ENCODE measurements at regions not wholly inside any gene's neighbourhood (a gene's known extent, or its start where the extent isn't known, plus 50 kb on each side); places are given as distances from the start of the nearest gene placed in this dataset. TPM values are rescaled to one million over a fixed set of nuclear protein-coding genes. Genes with fewer than 3 reads are reported as not detected.
"Not testable (repeated sequence)": the region's sequence is repeated elsewhere in the genome, so short reads cannot be mapped to it uniquely, and the experiment has no call there.

GRCh38 chr1:65082346-65083040 is 65.5 kb upstream of the AK4 start:
- intact Hi-C loops (cut with DNase I), result loop anchor here (10.0 kb wide), 1 partner anchor 52 kb away; no protein-coding TSS in a partner anchor
- DNase-seq (no peak), ATAC-seq (ENCODE audit: poor library complexity) (no peak)

GRCh38 chr1:65083263-65083896 is 64.6 kb upstream of the AK4 start:
- ATAC-seq (ENCODE audit: poor library complexity), result no peak
- intact Hi-C loops (cut with DNase I), result loop anchor here (10.0 kb wide), 1 partner anchor 51 kb away; no protein-coding TSS in a partner anchor
- DNase-seq, result no peak

GRCh38 chr1:65084066-65084465 is 63.9 kb upstream of the AK4 start:
- intact Hi-C loops (cut with DNase I), result loop anchor here (10.0 kb wide), 1 partner anchor 51 kb away; no protein-coding TSS in a partner anchor
- ATAC-seq (ENCODE audit: poor library complexity), result no peak

GRCh38 chr1:65087519-65087918 is 60.5 kb upstream of the AK4 start:
- intact Hi-C loops (cut with DNase I), result loop anchor here (10.0 kb wide), 1 partner anchor 47 kb away; no protein-coding TSS in a partner anchor
- not testable (repeated sequence) for ATAC-seq (ENCODE audit: poor library complexity); DNase-seq

More at GRCh38 chr1:65084066-65084465, 63.9 kb upstream of the AK4 start:
- DNase-seq, result no peak

- intact Hi-C loops (cut with DNase I), result no loop called here
- DNase-seq (no peak), ATAC-seq (ENCODE audit: poor library complexity) (no peak)
Observed at GRCh38 chr1:65090406-65090805, 57.6 kb upstream of the AK4 start.

- DNase-seq (no peak), ATAC-seq (ENCODE audit: poor library complexity) (no peak)
- intact Hi-C loops (cut with DNase I), result no loop called here
Observed at GRCh38 chr1:65092691-65093090, 55.3 kb upstream of the AK4 start.

- DNase-seq, result no peak
- intact Hi-C loops (cut with DNase I), result no loop called here
- no peak for ATAC-seq (ENCODE audit: poor library complexity)
Observed at GRCh38 chr1:65097076-65097475, 50.9 kb upstream of the AK4 start.

Small RNA genes in the stretch of these regions (microRNA-seq; reads per million reads assigned to microRNA genes)
- gene MIR101-1 (22.0 reads per million, percentile 37 among the genes with 10 or more reads in this experiment), gene MIR3671 (not detected)

Data from Right ventricle myocardium superior (tissue), 1 donor.